GM12891 (cell line): ENCODE measurements at regions not wholly inside any gene's neighbourhood (a gene's known extent, or its start where the extent isn't known, plus 50 kb on each side); places are given as distances from the start of the nearest gene placed in this dataset.

ENCODE experiments used
- PAX5 ChIP-seq: IDR thresholded peaks from 2 replicates; pipeline ENCODE4 v1.6.1; 2011; ENCODE audit warnings: low read length, moderate library complexity, mild to moderate bottlenecking; ENCODE audit not compliant: insufficient read depth, severe bottlenecking
- POLR2A ChIP-seq: IDR thresholded peaks from 2 replicates; pipeline ENCODE4 v1.6.1; 2011; ENCODE audit warnings: low read depth, low read length, control low read depth
- POLR2AphosphoS5 ChIP-seq: IDR thresholded peaks from 2 replicates; pipeline ENCODE4 v1.6.1; 2011; ENCODE audit warnings: low read depth, low read length, control low read depth
- POU2F2 ChIP-seq: IDR thresholded peaks from 2 replicates; pipeline ENCODE4 v1.6.1; 2011; ENCODE audit warnings: low read depth, mild to moderate bottlenecking, control low read depth, low read length, moderate library complexity
- SPI1 ChIP-seq: IDR thresholded peaks from 2 replicates; pipeline ENCODE4 v1.6.1; 2011; ENCODE audit warnings: low read depth, low read length, control low read depth
- TAF1 ChIP-seq: IDR thresholded peaks from 2 replicates; pipeline ENCODE4 v1.6.1; 2011; ENCODE audit warnings: low read depth, low read length, control low read depth

DNA sequence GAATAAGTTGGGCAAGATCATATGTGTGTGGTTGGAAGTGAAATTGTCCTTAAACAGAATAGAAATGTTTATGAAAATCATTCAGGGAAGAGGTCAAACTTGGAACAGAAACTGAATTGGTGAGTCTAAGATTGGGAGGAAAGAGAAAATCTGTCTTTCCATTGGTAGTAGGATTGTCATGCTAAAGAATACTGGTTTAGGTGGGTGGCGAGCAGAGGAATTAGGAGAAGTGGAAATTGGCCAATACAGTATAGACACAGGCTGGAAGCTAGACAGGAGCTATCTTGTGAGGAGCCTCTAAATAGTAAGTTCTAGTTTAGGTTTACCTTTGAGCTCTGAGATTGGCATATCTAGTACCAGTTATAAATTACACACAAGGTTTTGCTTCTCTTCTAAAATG lies 80.9 kb upstream of the KYNU start:
- TF ChIP-seq POLR2A (no peak), POLR2AphosphoS5 (no peak), TAF1 (no peak), POU2F2 (no peak), SPI1 (no peak), PAX5 (no peak)
